ENCODE measurements at regions not wholly inside any gene's neighbourhood (a gene's known extent, or its start where the extent isn't known, plus 50 kb on each side); places are given as distances from the start of the nearest gene placed in this dataset.

- no peak for TF ChIP-seq PRDM4 (tag by site-specific recombination; IDR thresholded peaks at IDR 0.05)
- no peak for TF ChIP-seq ZNF354C (tag by site-specific recombination; IDR thresholded peaks at IDR 0.05; ENCODE audit: borderline replicate concordance, low read depth)
- no peak for TF ChIP-seq ZNF76 (tag by site-specific recombination; IDR thresholded peaks at IDR 0.05; ENCODE audit: borderline replicate concordance, low read depth)
- no peak for TF ChIP-seq FEZF1 (tag by site-specific recombination; IDR thresholded peaks at IDR 0.05)
- TF ChIP-seq ZNF280D (tag by site-specific recombination; IDR thresholded peaks at IDR 0.05): no peak
- TF ChIP-seq ZNF621 (tag by site-specific recombination; IDR thresholded peaks at IDR 0.05): no peak
- TF ChIP-seq ZNF280C (tag by site-specific recombination; IDR thresholded peaks at IDR 0.05): no peak
- TF ChIP-seq ZNF660 (tag by site-specific recombination; IDR thresholded peaks at IDR 0.05): no peak
- TF ChIP-seq GLI2 (tag by site-specific recombination; IDR thresholded peaks at IDR 0.05; ENCODE audit: borderline replicate concordance, low read depth): no peak
- no peak for TF ChIP-seq OVOL3 (tag by site-specific recombination; IDR thresholded peaks at IDR 0.05)
- no peak for TF ChIP-seq ZNF514 (tag by site-specific recombination; IDR thresholded peaks at IDR 0.05)
These were observed 111.3 kb downstream of the ADSS2 start (continued) for GRCh38 chr1:244340396-244340795.

GRCh38 chr1:244341455-244342450 lies 110.0 kb downstream of the ADSS2 start:
- POLR2A ChIA-PET: no interaction called here
- Histone ChIP-seq H3K36me3 (ENCODE audit: control insufficient read depth in 2 of 2, insufficient read depth in 1 of 2, low read length in 2 of 2) (no peaks in the 10 kb centered on the region), H3K9me3 (ENCODE audit: control insufficient read depth, insufficient read depth, low read depth, low read length) (no peaks in the 10 kb centered on the region), H3K4me1 (ENCODE audit: control insufficient read depth, insufficient read depth, low read length) (no peaks in the 10 kb centered on the region), H3K27ac (ENCODE audit: extremely low read depth, low read depth, low read length) (no peak overlapping the region), H3K4me3 (ENCODE audit: low read depth, low read length) (no peak overlapping the region)
- CTCF ChIA-PET: interaction anchor here (0.6 to 0.9 kb wide), 4 partner anchors 42 to 602 kb away, joined by 3 to 5 read pairs (median 3); no protein-coding TSS in a partner anchor
- no peak for TF ChIP-seq HOXC10 (CRISPR knock-in tag; IDR thresholded peaks at IDR 0.05)
- TF ChIP-seq PATZ1 (tag by site-specific recombination; IDR thresholded peaks at IDR 0.05): peak; percentile 42; the same call in 1 of the 2 replicates
- TF ChIP-seq ZBTB17 (tag by site-specific recombination; IDR thresholded peaks at IDR 0.05): peak; percentile 74
- TF ChIP-seq ZNF560 (tag by site-specific recombination; IDR thresholded peaks at IDR 0.05; ENCODE audit: borderline replicate concordance): no peak
- TF ChIP-seq ZNF623 (tag by site-specific recombination; IDR thresholded peaks at IDR 0.05): no peak
- TF ChIP-seq ZNF629 (tag by site-specific recombination; IDR thresholded peaks at IDR 0.05): 0 out of 2 replicates have a peak, but pooled peaks have one; percentile 14
- peak; percentile 76 for TF ChIP-seq GLIS1 (tag by site-specific recombination; IDR thresholded peaks at IDR 0.05)
- TF ChIP-seq ZNF184 (tag by site-specific recombination; IDR thresholded peaks at IDR 0.05): 0 out of 2 replicates have a peak, but pooled peaks have one; percentile 35
- no peak for TF ChIP-seq HIC1 (tag by site-specific recombination; IDR thresholded peaks at IDR 0.05)
- peak; percentile 87 for TF ChIP-seq SP7 (tag by site-specific recombination; IDR thresholded peaks at IDR 0.05)
- TF ChIP-seq ZNF704 (tag by site-specific recombination; IDR thresholded peaks at IDR 0.05): no peak
